PC-9 (cell line): ENCODE measurements at regions not wholly inside any gene's neighbourhood (a gene's known extent, or its start where the extent isn't known, plus 50 kb on each side); places are given as distances from the start of the nearest gene placed in this dataset.

ENCODE experiments used
- BruUV-seq: library from RNA; stranded (reverse); fragments of 400-500 nt; replicated peaks from 2 replicates; lab custom pipeline; 2021; lab: Mats Ljungman, UMichigan
- CTCF ChIA-PET: fragments of 300-600 bp; sonication (Branson Sonifier 250); formaldehyde crosslinking; loops from one replicate; lab custom pipeline; 2022; ENCODE audit warnings: antibody characterized with exemption; lab: Charles Lee
- POLR2A ChIA-PET: fragments of 300-600 bp; sonication (Branson Sonifier 250); formaldehyde crosslinking; loops from one replicate; lab custom pipeline; 2022; ENCODE audit warnings: antibody characterized with exemption; ENCODE audit not compliant: unreplicated experiment; lab: Charles Lee
- DNase-seq, 2 experiments: peaks; one replicate each; pipeline versions ENCODE4 v3.0.0 to v3.0.0-alpha.2; 2015 to 2022; ENCODE audit warnings: mixed read lengths in 1 of 2
- H2AFZ ChIP-seq: fragments of 200-600 bp; sonication (generic); 2 replicates; pipeline ENCODE4 v1.8.1; 2017; ENCODE audit warnings: antibody characterized with exemption
- H3F3A ChIP-seq: fragments of 200-600 bp; sonication (generic); 2 replicates; pipeline ENCODE4 v1.8.1; 2017; ENCODE audit warnings: antibody characterized with exemption, mild to moderate bottlenecking, low read depth; ENCODE audit not compliant: insufficient read depth
- H3K27ac ChIP-seq: fragments of 200-600 bp; sonication (generic); 2 replicates; pipeline ENCODE4 v1.6.1; 2016; ENCODE audit warnings: mixed run types
- H3K27me3 ChIP-seq: fragments of 200-600 bp; sonication (generic); 2 replicates; pipeline ENCODE4 v1.6.1; 2016; ENCODE audit warnings: low read depth, mixed run types; ENCODE audit not compliant: insufficient read depth
- H3K36me3 ChIP-seq: fragments of 200-600 bp; sonication (generic); 2 replicates; pipeline ENCODE4 v1.6.1; 2016; ENCODE audit warnings: low read depth, mixed run types
- H3K4me1 ChIP-seq: fragments of 200-600 bp; sonication (generic); replicated peaks from 2 replicates; pipeline ENCODE4 v1.6.1; 2016; ENCODE audit warnings: mixed run types; ENCODE audit not compliant: insufficient read depth
- H3K4me2 ChIP-seq: fragments of 200-600 bp; sonication (generic); 2 replicates; pipeline ENCODE4 v1.6.1; 2017; ENCODE audit warnings: mixed run types
- H3K4me3 ChIP-seq: fragments of 200-600 bp; sonication (generic); 2 replicates; pipeline ENCODE4 v1.6.1; 2016; ENCODE audit warnings: mixed run types
- H3K79me2 ChIP-seq: fragments of 200-600 bp; sonication (generic); 2 replicates; pipeline ENCODE4 v1.6.1; 2017; ENCODE audit warnings: low read depth, mixed run types
- H3K9me2 ChIP-seq: fragments of 200-600 bp; sonication (generic); 2 replicates; pipeline ENCODE4 v1.8.1; 2017; ENCODE audit warnings: mild to moderate bottlenecking; ENCODE audit not compliant: insufficient read depth
- H3K9me3 ChIP-seq: fragments of 200-600 bp; sonication (generic); 2 replicates; pipeline ENCODE4 v1.8.1; 2016; ENCODE audit warnings: low read depth; ENCODE audit not compliant: insufficient read depth
- H4K20me1 ChIP-seq: fragments of 200-600 bp; sonication (generic); 2 replicates; pipeline ENCODE4 v1.8.1; 2017; ENCODE audit not compliant: insufficient read depth
- CTCF ChIP-seq: fragments of 200-600 bp; sonication (generic); conservative IDR thresholded peaks from 2 replicates; pipeline ENCODE4 v1.6.1; 2017; ENCODE audit warnings: mixed run types, antibody characterized with exemption, mild to moderate bottlenecking, moderate library complexity
- EZH2 ChIP-seq: fragments of 200-600 bp; sonication (generic); IDR thresholded peaks from 2 replicates; pipeline ENCODE4 v1.8.0; 2017; ENCODE audit warnings: antibody characterized with exemption, low read depth
- intact Hi-C: fragments of 100-400 bp; cut with micrococcal nuclease; formaldehyde crosslinking; loops from one replicate; pipeline ENCODE4 v1.10.0; 2022; ENCODE audit not compliant: unreplicated experiment

- no peaks in the 10 kb centered on the region for H3K79me2 ChIP-seq
- BruUV-seq: no TSS peak
- H3K27me3 ChIP-seq: no peaks in the 10 kb centered on the region
- H2AFZ ChIP-seq: no peak overlapping the region
- no peak for DNase-seq
- no peak overlapping the region for H3K4me3 ChIP-seq
- POLR2A ChIA-PET: no interaction called here
- no peaks in the 10 kb centered on the region for H3K4me1 ChIP-seq
- CTCF ChIA-PET: no interaction called here
- TF ChIP-seq EZH2 (no peak), CTCF (no peak)
- H3K9me3 ChIP-seq: no peaks in the 10 kb centered on the region
- intact Hi-C loops: no loop called here
- no peak overlapping the region for H3K27ac ChIP-seq
- H3K36me3 ChIP-seq: no peaks in the 10 kb centered on the region
- no peak overlapping the region for H3K4me2 ChIP-seq
- no peaks in the 10 kb centered on the region for H3F3A ChIP-seq
- no peaks in the 10 kb centered on the region for H3K9me2 ChIP-seq
- no peaks in the 10 kb centered on the region for H4K20me1 ChIP-seq
Measured at GRCh38 chr6:62923728-62924127, 287.5 kb upstream of the FKBP1C start.

GRCh38 chr6:62940848-62941247 is 270.4 kb upstream of the FKBP1C start:
- H3K9me2 ChIP-seq: no peaks in the 10 kb centered on the region
- H3K4me1 ChIP-seq: no peaks in the 10 kb centered on the region
- H3K27me3 ChIP-seq: no peaks in the 10 kb centered on the region
- no peak overlapping the region for H2AFZ ChIP-seq
- no peaks in the 10 kb centered on the region for H3K36me3 ChIP-seq
- intact Hi-C loops: no loop called here
- H3F3A ChIP-seq: no peaks in the 10 kb centered on the region
- no peak overlapping the region for H3K4me3 ChIP-seq
- no peaks in the 10 kb centered on the region for H3K79me2 ChIP-seq
- no peak overlapping the region for H3K4me2 ChIP-seq
- no peak for DNase-seq
- POLR2A ChIA-PET: no interaction called here
- no TSS peak for BruUV-seq
- CTCF ChIA-PET: no interaction called here
- H3K9me3 ChIP-seq: no peaks in the 10 kb centered on the region
- no peaks in the 10 kb centered on the region for H4K20me1 ChIP-seq
- TF ChIP-seq EZH2: no peak
- no peak for TF ChIP-seq CTCF
- no peak overlapping the region for H3K27ac ChIP-seq

DNA sequence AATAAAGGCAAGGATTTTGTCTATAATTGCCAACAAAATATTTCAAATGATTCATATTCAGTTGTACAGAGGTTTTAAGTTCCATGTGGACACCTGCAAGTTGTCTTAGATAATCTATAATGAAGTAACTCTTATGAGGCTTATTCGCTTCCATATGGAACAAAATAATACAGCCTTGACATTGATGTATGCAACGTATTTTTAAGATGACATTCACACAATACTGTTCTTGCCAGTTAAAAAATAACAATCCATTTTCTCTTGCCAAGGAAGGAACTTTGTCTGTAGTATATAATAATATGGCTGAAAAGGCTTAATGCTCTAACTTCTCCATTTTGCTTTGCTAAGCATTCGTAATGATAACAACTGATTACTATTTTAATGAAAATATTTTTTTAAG is 269.3 kb upstream of the FKBP1C start:
- H3F3A ChIP-seq: no peaks in the 10 kb centered on the region
- H3K36me3 ChIP-seq: no peaks in the 10 kb centered on the region
- H3K9me2 ChIP-seq: no peaks in the 10 kb centered on the region
- H3K27ac ChIP-seq: no peak overlapping the region
- no peak overlapping the region for H3K4me3 ChIP-seq
- intact Hi-C loops: no loop called here
- H2AFZ ChIP-seq: no peak overlapping the region
- no peak overlapping the region for H3K4me2 ChIP-seq
- ChIA-PET POLR2A (no interaction called here), CTCF (no interaction called here)
- no peaks in the 10 kb centered on the region for H4K20me1 ChIP-seq
- no peaks in the 10 kb centered on the region for H3K79me2 ChIP-seq
- no peaks in the 10 kb centered on the region for H3K4me1 ChIP-seq
- H3K27me3 ChIP-seq: no peaks in the 10 kb centered on the region
- BruUV-seq: no TSS peak
- no peak for DNase-seq
- no peak for TF ChIP-seq EZH2
- H3K9me3 ChIP-seq: no peaks in the 10 kb centered on the region

DNA sequence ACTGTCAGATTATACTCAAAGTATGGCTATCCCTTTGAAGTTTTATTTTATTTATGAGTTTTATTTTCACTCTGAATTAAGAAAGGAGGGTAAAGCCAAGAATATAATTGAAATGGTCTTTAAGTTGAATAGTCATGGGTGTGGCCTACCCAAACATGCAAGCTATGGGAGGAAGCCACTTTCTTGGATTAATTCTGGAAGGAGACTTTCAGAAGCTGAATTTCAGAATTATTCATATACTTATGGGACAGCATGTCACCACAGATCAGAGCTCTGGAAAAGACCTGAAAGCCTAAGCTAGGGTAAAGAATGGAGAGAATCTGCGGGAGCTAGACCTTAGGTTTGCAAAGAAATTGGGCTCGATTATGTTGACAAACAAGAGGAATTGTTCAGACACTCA is 242.4 kb upstream of the FKBP1C start:
- Histone ChIP-seq H3K27ac (no peak overlapping the region), H3F3A (no peaks in the 10 kb centered on the region), H2AFZ (no peak overlapping the region), H3K4me3 (no peak overlapping the region), H3K4me1 (no peaks in the 10 kb centered on the region), H3K4me2 (no peak overlapping the region), H3K79me2 (no peaks in the 10 kb centered on the region), H3K9me2 (no peaks in the 10 kb centered on the region), H3K36me3 (no peaks in the 10 kb centered on the region), H3K9me3 (no peaks in the 10 kb centered on the region), H4K20me1 (no peaks in the 10 kb centered on the region), H3K27me3 (no peaks in the 10 kb centered on the region)
- TF ChIP-seq CTCF: no peak
- no peak for TF ChIP-seq EZH2
- intact Hi-C loops: no loop called here
- no peak for DNase-seq
- BruUV-seq: no TSS peak
- CTCF ChIA-PET: interaction anchor here (0.6 kb wide), 1 partner anchor 12 kb away, joined by 3 read pairs; no protein-coding TSS in a partner anchor
- POLR2A ChIA-PET: no interaction called here
